Liver (tissue), 8 donors: ENCODE measurements at regions not wholly inside any gene's neighbourhood (a gene's known extent, or its start where the extent isn't known, plus 50 kb on each side); places are given as distances from the start of the nearest gene placed in this dataset.

ENCODE experiments used
- DNase-seq: peaks from one replicate; pipeline ENCODE4 v3.0.0-alpha.2; 2017; ENCODE audit warnings: low spot score
- H3K27ac ChIP-seq, 2 donors: one replicate each; pipeline ENCODE4 v1.7.0; 2013; ENCODE audit warnings: inconsistent platforms in 2 of 2, low read length in 2 of 2, control low read depth in 1 of 2, low read depth in 1 of 2, mild to moderate bottlenecking in 1 of 2
- H3K27me3 ChIP-seq, 4 donors: one replicate each; pipeline versions ENCODE4 v1.6.1 to v1.7.0; 2013; ENCODE audit warnings: low read length in 3 of 4, inconsistent platforms in 1 of 4, mild to moderate bottlenecking in 1 of 4, moderate library complexity in 1 of 4; ENCODE audit not compliant: control insufficient read depth in 4 of 4, insufficient read depth in 4 of 4
- H3K36me3 ChIP-seq, 4 donors: one replicate each; pipeline versions ENCODE4 v1.6.1 to v1.7.0; 2013; ENCODE audit warnings: low read length in 3 of 4, mild to moderate bottlenecking in 3 of 4, low read depth in 1 of 4, moderate library complexity in 1 of 4; ENCODE audit not compliant: control insufficient read depth in 4 of 4, insufficient read depth in 3 of 4
- H3K4me1 ChIP-seq, 4 donors: one replicate each; pipeline versions ENCODE4 v1.6.1 to v1.7.0; 2013; ENCODE audit warnings: low read length in 3 of 4, mild to moderate bottlenecking in 3 of 4, moderate library complexity in 1 of 4; ENCODE audit not compliant: control insufficient read depth in 4 of 4, insufficient read depth in 4 of 4
- H3K4me3 ChIP-seq, 3 donors: one replicate each; pipeline versions ENCODE4 v1.6.1 to v1.7.0; 2013; ENCODE audit warnings: low read length in 3 of 3, control low read depth in 1 of 3, low read depth in 1 of 3, mild to moderate bottlenecking in 1 of 3
- H3K9ac ChIP-seq, 2 donors: one replicate each; pipeline ENCODE4 v1.7.0; 2013; ENCODE audit warnings: low read length in 2 of 2, mild to moderate bottlenecking in 2 of 2, moderate library complexity in 2 of 2, control low read depth in 1 of 2, low read depth in 1 of 2
- H3K9me3 ChIP-seq, 4 donors: one replicate each; pipeline versions ENCODE4 v1.6.1 to v1.7.0; 2013; ENCODE audit warnings: low read length in 3 of 4; ENCODE audit not compliant: control insufficient read depth in 4 of 4
- CTCF ChIP-seq: fragments of 150-350 bp; IDR thresholded peaks from 2 replicates; pipeline ENCODE4 v1.5.1; 2017; ENCODE audit warnings: improper control_type of control experiment, low read depth, low read length; ENCODE audit not compliant: missing input control
- EGR1 ChIP-seq, 2 donors: IDR thresholded peaks; 2 replicates each; pipeline ENCODE4 v1.6.1; 2016 to 2018; ENCODE audit warnings: antibody characterized with exemption in 2 of 2, low read depth in 2 of 2
- FOXA1 ChIP-seq: IDR thresholded peaks from 2 replicates; pipeline ENCODE4 v1.6.1; 2016; ENCODE audit warnings: antibody characterized with exemption
- FOXA2 ChIP-seq: IDR thresholded peaks from 2 replicates; pipeline ENCODE4 v1.6.1; 2016; ENCODE audit warnings: antibody characterized with exemption
- GABPA ChIP-seq, 2 donors: IDR thresholded peaks in 1 of 2; conservative IDR thresholded peaks in 1 of 2; 2 replicates each; pipeline ENCODE4 v1.6.1; 2016; ENCODE audit warnings: antibody characterized with exemption in 2 of 2, mild to moderate bottlenecking in 1 of 2, moderate library complexity in 1 of 2
- HNF4A ChIP-seq, 2 donors: conservative IDR thresholded peaks; 2 replicates each; pipeline ENCODE4 v1.6.1; 2016; ENCODE audit warnings: antibody characterized with exemption in 2 of 2, mild to moderate bottlenecking in 2 of 2
- HNF4G ChIP-seq: IDR thresholded peaks from 2 replicates; pipeline ENCODE4 v1.6.1; 2016; ENCODE audit warnings: antibody characterized with exemption
- JUND ChIP-seq, 2 donors: IDR thresholded peaks; 2 replicates each; pipeline ENCODE4 v1.6.1; 2016; ENCODE audit warnings: antibody characterized with exemption in 2 of 2
- NR2F2 ChIP-seq: IDR thresholded peaks from 2 replicates; pipeline ENCODE4 v1.6.1; 2016; ENCODE audit warnings: antibody characterized with exemption
- RAD21 ChIP-seq, 2 donors: IDR thresholded peaks; 2 replicates each; pipeline ENCODE4 v1.6.1; 2016; ENCODE audit warnings: antibody characterized with exemption in 2 of 2, mild to moderate bottlenecking in 2 of 2
- REST ChIP-seq: IDR thresholded peaks from 2 replicates; pipeline ENCODE4 v1.6.1; 2016; ENCODE audit warnings: antibody characterized with exemption, mild to moderate bottlenecking
- RXRA ChIP-seq, 2 donors: IDR thresholded peaks; 2 replicates each; pipeline ENCODE4 v1.6.1; 2017 to 2018; ENCODE audit warnings: antibody characterized with exemption in 2 of 2, mild to moderate bottlenecking in 1 of 2
- SP1 ChIP-seq: IDR thresholded peaks from 2 replicates; pipeline ENCODE4 v1.6.1; 2018; ENCODE audit warnings: antibody characterized with exemption, mild to moderate bottlenecking
- TAF1 ChIP-seq: conservative IDR thresholded peaks from 2 replicates; pipeline ENCODE4 v1.6.1; 2016; ENCODE audit warnings: antibody characterized with exemption, mild to moderate bottlenecking
- YY1 ChIP-seq: IDR thresholded peaks from 2 replicates; pipeline ENCODE4 v1.6.1; 2016; ENCODE audit warnings: antibody characterized with exemption, mild to moderate bottlenecking
- ZBTB33 ChIP-seq: IDR thresholded peaks from 2 replicates; pipeline ENCODE4 v1.6.1; 2016; ENCODE audit warnings: antibody characterized with exemption
- WGBS: extraction: QIAGEN DNeasy Blood & Tissue Kit; methylation state at CpG from one replicate; pipeline ENCODE4 v1.1.7; 2013; 5-methylcytosine and 5-hydroxymethylcytosine counted together
- TF ChIP-seq, protein P1 (sequence below): IDR thresholded peaks from 2 replicates; pipeline ENCODE4 v1.6.1; 2016; ENCODE audit warnings: antibody characterized with exemption
- TF ChIP-seq, protein P2 (sequence below): IDR thresholded peaks from 2 replicates; pipeline ENCODE4 v1.6.1; 2016; ENCODE audit warnings: antibody characterized with exemption
- donor health status: healthy.
- donor health status: healthy.
- donor health status: healthy.
- donor health status: healthy.
- donor health status: healthy.

- H3K9ac ChIP-seq = no peak overlapping the region
These were observed 118.2 kb upstream of the GJE1 start for GRCh38 chr6:142014515-142014914.

More at GRCh38 chr6:142014515-142014914, 118.2 kb upstream of the GJE1 start:
- Histone ChIP-seq H3K27ac (no peak overlapping the region), H3K4me1 (no peaks in the 10 kb centered on the region), H3K9me3 (no peaks in the 10 kb centered on the region), H3K36me3 (no peaks in the 10 kb centered on the region), H3K4me3 (no peak overlapping the region), H3K27me3 (no peaks in the 10 kb centered on the region)
- 26% methylated on average over 6 of the region's 6 CpGs for WGBS
- TF ChIP-seq RAD21 (IDR thresholded peaks at IDR 0.05) = no peak
- no peak for TF ChIP-seq RXRA (IDR thresholded peaks at IDR 0.05)
- no peak for TF ChIP-seq EGR1 (IDR thresholded peaks at IDR 0.05; ENCODE audit: low read depth in 2 of 2)
- TF ChIP-seq HNF4A (conservative IDR thresholded peaks at IDR 0.05) = no peak
- TF ChIP-seq ZBTB33 = no peak
- TF ChIP-seq, protein P1, sequence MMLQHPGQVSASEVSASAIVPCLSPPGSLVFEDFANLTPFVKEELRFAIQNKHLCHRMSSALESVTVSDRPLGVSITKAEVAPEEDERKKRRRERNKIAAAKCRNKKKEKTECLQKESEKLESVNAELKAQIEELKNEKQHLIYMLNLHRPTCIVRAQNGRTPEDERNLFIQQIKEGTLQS = no peak
- no peak for TF ChIP-seq REST
- TF ChIP-seq FOXA1 = no peak
- no peak for TF ChIP-seq FOXA2
- TF ChIP-seq YY1 = no peak
- TF ChIP-seq, protein P2, sequence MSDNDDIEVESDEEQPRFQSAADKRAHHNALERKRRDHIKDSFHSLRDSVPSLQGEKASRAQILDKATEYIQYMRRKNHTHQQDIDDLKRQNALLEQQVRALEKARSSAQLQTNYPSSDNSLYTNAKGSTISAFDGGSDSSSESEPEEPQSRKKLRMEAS = no peak
- TF ChIP-seq CTCF = no peak
- no peak for TF ChIP-seq JUND (IDR thresholded peaks at IDR 0.05)
- no peak for TF ChIP-seq GABPA (IDR thresholded peaks at IDR 0.05 in 1 of 2, conservative IDR thresholded peaks at IDR 0.05 in 1 of 2)
- no peak for TF ChIP-seq TAF1
- no peak for TF ChIP-seq NR2F2
- TF ChIP-seq SP1 = no peak
- no peak for TF ChIP-seq HNF4G
- DNase-seq = no peak
